Erythroblast (primary cell): ENCODE measurements at regions not wholly inside any gene's neighbourhood (a gene's known extent, or its start where the extent isn't known, plus 50 kb on each side); places are given as distances from the start of the nearest gene placed in this dataset.

Experiments used
- DNase-seq, 2 experiments: peaks; one replicate each; lab custom pipeline; 2025; lab: John Stamatoyannopoulos, UW
- GATA1 ChIP-seq: IDR thresholded peaks from 2 replicates; pipeline ENCODE4 v1.6.1; 2011; ENCODE audit warnings: low read depth, mild to moderate bottlenecking, control low read depth, low read length, moderate library complexity
- POLR2A ChIP-seq: IDR thresholded peaks from 2 replicates; pipeline ENCODE4 v1.6.1; 2011; ENCODE audit warnings: mild to moderate bottlenecking, low read length

DNA sequence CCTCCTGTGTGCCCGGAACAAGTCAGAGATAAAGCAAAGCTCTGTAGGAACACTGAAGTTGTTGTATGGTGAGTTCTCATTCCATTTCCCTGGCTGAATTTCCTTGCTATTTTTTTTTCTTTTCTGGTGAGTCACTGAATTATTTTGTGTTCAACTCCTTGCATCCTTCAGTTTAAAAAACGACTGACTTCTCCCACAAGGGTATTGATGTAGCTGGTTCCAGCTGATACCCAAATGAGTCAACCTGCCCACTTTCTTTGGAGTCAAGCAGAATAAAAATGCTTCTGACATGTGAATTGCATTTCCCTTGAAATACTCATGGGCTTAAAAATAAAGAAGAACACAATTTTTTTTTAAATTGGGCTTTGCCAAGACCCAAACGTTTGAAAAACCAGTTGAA, 85.5 kb downstream of the SHOX start:
- no peak for TF ChIP-seq GATA1
- TF ChIP-seq POLR2A, result no peak
- no peak for DNase-seq

DNA sequence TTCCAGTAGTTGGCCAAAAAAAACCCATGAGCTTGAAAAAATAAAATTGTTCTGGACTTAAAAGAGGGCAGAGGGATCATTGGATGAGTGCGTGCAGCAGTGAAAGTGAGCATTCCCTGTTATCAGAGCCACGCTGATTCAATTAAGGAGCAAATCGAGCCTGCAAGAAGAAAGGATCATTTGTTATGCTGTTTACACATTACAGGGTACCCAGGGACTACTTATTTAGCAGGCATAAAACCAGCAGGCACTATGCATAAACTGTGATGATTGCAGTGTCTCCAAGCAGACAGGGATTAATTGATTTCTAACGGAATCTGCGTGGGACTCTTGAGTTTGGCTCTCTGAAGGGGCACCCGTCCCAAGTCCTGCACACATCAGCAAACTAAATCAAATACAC, 83.5 kb downstream of the SHOX start:
- no peak for DNase-seq
- no peak for TF ChIP-seq POLR2A
- no peak for TF ChIP-seq GATA1
